K562 (cell line): ENCODE measurements at regions not wholly inside any gene's neighbourhood (a gene's known extent, or its start where the extent isn't known, plus 50 kb on each side); places are given as distances from the start of the nearest gene placed in this dataset.

Source experiments
- ATAC-seq: fragments of 200-7000 bp; cut with Tn5 transposase; 3 replicates; pipeline ENCODE4 v1.9.1; 2020; ENCODE audit warnings: moderate library complexity
- BruUV-seq: library from RNA; stranded (reverse); fragments of 400-500 nt; replicated peaks from 2 replicates; lab custom pipeline; 2021; lab: Mats Ljungman, UMichigan
- CTCF ChIA-PET: fragments of 300-600 bp; formaldehyde crosslinking; extraction: SDS; loops from one replicate; lab custom pipeline; 2021; ENCODE audit warnings: low intra/inter-chr PET ratio; lab: Yijun Ruan, JAX
- POLR2A ChIA-PET: fragments of 300-600, 350-650 bp; sonication (Branson Sonifier 250); formaldehyde crosslinking; extraction: SDS; loops from one replicate; lab custom pipeline; 2021; ENCODE audit warnings: antibody characterized with exemption, inconsistent platforms; lab: Yijun Ruan, JAX
- DNase-seq, 4 experiments: peaks; one replicate each; pipeline versions ENCODE4 v3.0.0 to v3.0.0-alpha.2; 2011 to 2018; ENCODE audit warnings: low spot score in 3 of 4, mixed read lengths in 3 of 4; ENCODE audit errors: extremely low read depth in 1 of 4
- FAIRE-seq: peaks from 2 replicates; lab custom pipeline; 2011; peaks lifted over from hg19 to GRCh38; lab: Jason Lieb, UNC
- H2AFZ ChIP-seq: 2 replicates; pipeline ENCODE4 v1.6.0; 2011; ENCODE audit warnings: low read depth, low read length, control low read depth, inconsistent platforms
- H3K27ac ChIP-seq: fragments of 200-600 bp; 3 replicates; pipeline ENCODE4 v1.8.0; 2011; ENCODE audit warnings: low read depth, mild to moderate bottlenecking, control low read depth, inconsistent platforms, low read length, moderate library complexity, mixed read lengths; ENCODE audit errors: extremely low read depth
- H3K27me3 ChIP-seq, 2 experiments: fragments of 300-600 bp in 1 of 2; 2 replicates in 1 of 2; 3 replicates in 1 of 2; pipeline versions ENCODE4 v1.6.0 to v1.8.0; 2011; ENCODE audit warnings: inconsistent platforms in 2 of 2, low read length in 2 of 2, mild to moderate bottlenecking in 1 of 2, mixed read lengths in 1 of 2, moderate library complexity in 1 of 2; ENCODE audit not compliant: control insufficient read depth in 2 of 2, insufficient read depth in 2 of 2
- H3K36me3 ChIP-seq: fragments of 300-600 bp; 3 replicates; pipeline ENCODE4 v1.8.0; 2011; ENCODE audit warnings: mild to moderate bottlenecking, low read length, inconsistent platforms; ENCODE audit not compliant: control insufficient read depth, insufficient read depth
- H3K4me1 ChIP-seq, 2 experiments: fragments of 200-600 bp in 1 of 2; replicated peaks in 1 of 2; 2 replicates in 1 of 2; 3 replicates in 1 of 2; pipeline versions ENCODE4 v1.5.1 to v1.8.0; 2011; ENCODE audit warnings: inconsistent platforms in 2 of 2, low read length in 2 of 2, mild to moderate bottlenecking in 1 of 2, mixed read lengths in 1 of 2, moderate library complexity in 1 of 2; ENCODE audit not compliant: control insufficient read depth in 2 of 2, insufficient read depth in 2 of 2
- H3K4me2 ChIP-seq: 2 replicates; pipeline ENCODE4 v1.6.1; 2011; ENCODE audit warnings: low read length, control low read depth, inconsistent platforms, mixed read lengths; ENCODE audit not compliant: insufficient read depth
- H3K4me3 ChIP-seq: fragments of 200-600 bp; sonication (generic), shearing (Covaris generic); 2 replicates; pipeline ENCODE4 v1.5.1; 2016; ENCODE audit warnings: control low read depth, inconsistent platforms
- H3K79me2 ChIP-seq: fragments of 200-600 bp; 3 replicates; pipeline ENCODE4 v1.8.0; 2011; ENCODE audit warnings: low read length, inconsistent platforms; ENCODE audit not compliant: control insufficient read depth, insufficient read depth
- H3K9ac ChIP-seq, 2 experiments: 2 replicates each; pipeline versions ENCODE4 v1.6.0 to v1.6.1; 2011; ENCODE audit warnings: low read depth in 2 of 2, low read length in 2 of 2, control low read depth in 1 of 2, inconsistent platforms in 1 of 2, mild to moderate bottlenecking in 1 of 2, mixed read lengths in 1 of 2; ENCODE audit not compliant: insufficient read depth in 1 of 2
- H3K9me1 ChIP-seq: one replicate; pipeline ENCODE4 v1.6.0; 2011; ENCODE audit warnings: inconsistent platforms, mild to moderate bottlenecking, low read length, moderate library complexity; ENCODE audit not compliant: control insufficient read depth, insufficient read depth
- H3K9me3 ChIP-seq: replicated peaks from 2 replicates; pipeline ENCODE4 v1.5.1; 2011; ENCODE audit warnings: low read depth, low read length, inconsistent platforms; ENCODE audit not compliant: control insufficient read depth, insufficient read depth
- H4K20me1 ChIP-seq: replicated peaks from 2 replicates; pipeline ENCODE4 v1.6.1; 2011; ENCODE audit warnings: low read length, inconsistent platforms, mixed read lengths; ENCODE audit not compliant: control insufficient read depth, insufficient read depth
- BACH1 ChIP-seq: fragments of 200-800 bp; sonication (Bioruptor generic); IDR thresholded peaks from 2 replicates; pipeline ENCODE4 v1.6.1; 2016; ENCODE audit warnings: missing genetic modification characterization, missing compliant biosample characterization
- CREBBP ChIP-seq: IDR thresholded peaks from one replicate; pipeline ENCODE4 v1.6.1; 2012; ENCODE audit warnings: low read depth, mild to moderate bottlenecking, control low read depth, inconsistent platforms, low read length
- EHMT2 ChIP-seq: fragments of 450-650 bp; IDR thresholded peaks from 2 replicates; pipeline ENCODE4 v1.6.1; 2018; ENCODE audit warnings: antibody characterized with exemption
- ETV1 ChIP-seq: fragments of 450-650 bp; conservative IDR thresholded peaks from 2 replicates; pipeline ENCODE4 v1.6.1; 2016; ENCODE audit warnings: missing genetic modification characterization, control low read depth, low read depth, missing compliant biosample characterization
- FOS ChIP-seq: IDR thresholded peaks from 3 replicates; pipeline ENCODE4 v1.6.1; 2011; ENCODE audit not compliant: insufficient read length; ENCODE audit errors: extremely low read depth
- POLR2AphosphoS2 ChIP-seq: IDR thresholded peaks from 2 replicates; pipeline ENCODE4 v1.6.1; 2012; ENCODE audit warnings: low read length, improper control_type of control experiment
- RFX7 ChIP-seq: fragments of 250-450 bp; sonication (Bioruptor Pico); IDR thresholded peaks from 2 replicates; pipeline ENCODE4 v1.5.1; 2021; ENCODE audit warnings: mild to moderate bottlenecking
- RUNX1 ChIP-seq: sonication (generic); IDR thresholded peaks from 2 replicates; pipeline ENCODE4 v1.6.1; 2016; ENCODE audit warnings: antibody characterized with exemption, low read depth
- XRCC3 ChIP-seq: fragments of 450-650 bp; IDR thresholded peaks from 2 replicates; pipeline ENCODE4 v1.6.1; 2017; ENCODE audit warnings: mild to moderate bottlenecking, moderate library complexity
- YY1 ChIP-seq, 3 experiments: IDR thresholded peaks; 2 replicates each; pipeline ENCODE4 v1.6.1; 2011; ENCODE audit warnings: low read length in 2 of 3, mild to moderate bottlenecking in 2 of 3, moderate library complexity in 2 of 3, borderline replicate concordance in 1 of 3, control low read depth in 1 of 3, low read depth in 1 of 3; ENCODE audit not compliant: insufficient read depth in 3 of 3, insufficient replicate concordance in 2 of 3, control insufficient read depth in 1 of 3, insufficient read length in 1 of 3; ENCODE audit errors: extremely low read depth in 1 of 3
- WGBS: fragments of 100-300 bp; shearing (Covaris generic); methylation state at CpG from one replicate; pipeline ENCODE4 v1.1.6; 2016; ENCODE audit warnings: low coverage, mixed read lengths; ENCODE audit not compliant: insufficient coverage; ENCODE audit errors: missing lambda C conversion rate; 5-methylcytosine and 5-hydroxymethylcytosine counted together
- in situ Hi-C: fragments of 300-500 bp; cut with MboI; formaldehyde crosslinking; loops from 4 replicates; pipeline ENCODE4 v1.15.0; 2018; ENCODE audit warnings: inconsistent platforms, mixed read lengths
- intact Hi-C: fragments of 100-400 bp; cut with micrococcal nuclease; formaldehyde crosslinking; loops from 2 replicates; pipeline ENCODE4 v1.14.2; 2022
- TF ChIP-seq, protein P1 (sequence below): sonication (generic); IDR thresholded peaks from 2 replicates; pipeline ENCODE4 v1.6.1; 2016
- TF ChIP-seq, protein P2 (sequence below): fragments of 250-450 bp; sonication (Bioruptor Pico); IDR thresholded peaks from 2 replicates; pipeline ENCODE4 v1.4.0; 2020
- TF ChIP-seq, protein P3 (sequence below): sonication (generic); formaldehyde crosslinking; IDR thresholded peaks from 2 replicates; pipeline ENCODE4 v1.8.1; 2023; ENCODE audit warnings: mild to moderate bottlenecking, missing genetic modification reagents

DNA sequence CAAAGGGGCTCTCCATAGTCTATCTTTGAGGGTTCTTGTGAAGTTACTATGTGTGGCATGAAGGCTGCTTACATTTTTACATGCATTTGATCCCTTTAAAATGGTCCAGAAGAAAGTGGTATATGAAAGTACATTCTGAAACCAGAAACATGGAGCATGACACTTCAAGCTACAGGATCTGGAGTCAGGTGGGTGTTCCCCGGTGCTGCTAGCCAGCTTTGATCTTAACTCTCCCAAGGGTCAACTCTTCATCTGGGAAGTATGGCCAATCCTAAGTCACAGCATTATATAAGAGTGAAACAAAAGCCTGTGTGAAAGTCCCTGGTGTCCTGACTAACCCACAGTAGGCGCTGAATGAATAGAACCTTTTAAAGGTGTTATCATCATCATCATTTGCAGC, 91.0 kb upstream of the TAS2R1 start:
- Histone ChIP-seq H3K27ac (no peak overlapping the region), H3K4me3 (no peak overlapping the region), H3K4me2 (no peak overlapping the region), H3K4me1 (no peaks in the 10 kb centered on the region), H3K79me2 (no peaks in the 10 kb centered on the region), H2AFZ (no peak overlapping the region), H3K27me3 (no peaks in the 10 kb centered on the region), H3K9me1 (no peaks in the 10 kb centered on the region), H3K9ac (no peak overlapping the region), H4K20me1 (no peaks in the 10 kb centered on the region), H3K9me3 (no peaks in the 10 kb centered on the region), H3K36me3 (no peaks in the 10 kb centered on the region)
- FAIRE-seq, result no peak
- ATAC-seq, result no peak
- ChIA-PET POLR2A (no interaction called here), CTCF (no interaction called here)
- no TSS peak for BruUV-seq
- intact Hi-C loops (no loop called here), in situ Hi-C loops (no loop called here)
- 0% methylated on average over 2 of the region's 2 CpGs for WGBS
- DNase-seq, result no peak
- TF ChIP-seq XRCC3 (no peak), YY1 (IDR thresholded peaks at IDR 0.05; ENCODE audit: borderline replicate concordance in 1 of 3, control insufficient read depth in 1 of 3, extremely low read depth in 1 of 3, insufficient read depth in 3 of 3, insufficient read length in 1 of 3, insufficient replicate concordance in 2 of 3, low read depth in 1 of 3, low read length in 2 of 3) (no peak), RFX7 (CRISPR knock-in tag) (no peak), POLR2AphosphoS2 (no peak), RUNX1 (no peak), EHMT2 (no peak), BACH1 (no peak), FOS (no peak), ETV1 (tag) (no peak), CREBBP (no peak)
- TF ChIP-seq, protein P1, sequence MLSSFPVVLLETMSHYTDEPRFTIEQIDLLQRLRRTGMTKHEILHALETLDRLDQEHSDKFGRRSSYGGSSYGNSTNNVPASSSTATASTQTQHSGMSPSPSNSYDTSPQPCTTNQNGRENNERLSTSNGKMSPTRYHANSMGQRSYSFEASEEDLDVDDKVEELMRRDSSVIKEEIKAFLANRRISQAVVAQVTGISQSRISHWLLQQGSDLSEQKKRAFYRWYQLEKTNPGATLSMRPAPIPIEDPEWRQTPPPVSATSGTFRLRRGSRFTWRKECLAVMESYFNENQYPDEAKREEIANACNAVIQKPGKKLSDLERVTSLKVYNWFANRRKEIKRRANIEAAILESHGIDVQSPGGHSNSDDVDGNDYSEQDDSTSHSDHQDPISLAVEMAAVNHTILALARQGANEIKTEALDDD, result no peak
- TF ChIP-seq, protein P2, sequence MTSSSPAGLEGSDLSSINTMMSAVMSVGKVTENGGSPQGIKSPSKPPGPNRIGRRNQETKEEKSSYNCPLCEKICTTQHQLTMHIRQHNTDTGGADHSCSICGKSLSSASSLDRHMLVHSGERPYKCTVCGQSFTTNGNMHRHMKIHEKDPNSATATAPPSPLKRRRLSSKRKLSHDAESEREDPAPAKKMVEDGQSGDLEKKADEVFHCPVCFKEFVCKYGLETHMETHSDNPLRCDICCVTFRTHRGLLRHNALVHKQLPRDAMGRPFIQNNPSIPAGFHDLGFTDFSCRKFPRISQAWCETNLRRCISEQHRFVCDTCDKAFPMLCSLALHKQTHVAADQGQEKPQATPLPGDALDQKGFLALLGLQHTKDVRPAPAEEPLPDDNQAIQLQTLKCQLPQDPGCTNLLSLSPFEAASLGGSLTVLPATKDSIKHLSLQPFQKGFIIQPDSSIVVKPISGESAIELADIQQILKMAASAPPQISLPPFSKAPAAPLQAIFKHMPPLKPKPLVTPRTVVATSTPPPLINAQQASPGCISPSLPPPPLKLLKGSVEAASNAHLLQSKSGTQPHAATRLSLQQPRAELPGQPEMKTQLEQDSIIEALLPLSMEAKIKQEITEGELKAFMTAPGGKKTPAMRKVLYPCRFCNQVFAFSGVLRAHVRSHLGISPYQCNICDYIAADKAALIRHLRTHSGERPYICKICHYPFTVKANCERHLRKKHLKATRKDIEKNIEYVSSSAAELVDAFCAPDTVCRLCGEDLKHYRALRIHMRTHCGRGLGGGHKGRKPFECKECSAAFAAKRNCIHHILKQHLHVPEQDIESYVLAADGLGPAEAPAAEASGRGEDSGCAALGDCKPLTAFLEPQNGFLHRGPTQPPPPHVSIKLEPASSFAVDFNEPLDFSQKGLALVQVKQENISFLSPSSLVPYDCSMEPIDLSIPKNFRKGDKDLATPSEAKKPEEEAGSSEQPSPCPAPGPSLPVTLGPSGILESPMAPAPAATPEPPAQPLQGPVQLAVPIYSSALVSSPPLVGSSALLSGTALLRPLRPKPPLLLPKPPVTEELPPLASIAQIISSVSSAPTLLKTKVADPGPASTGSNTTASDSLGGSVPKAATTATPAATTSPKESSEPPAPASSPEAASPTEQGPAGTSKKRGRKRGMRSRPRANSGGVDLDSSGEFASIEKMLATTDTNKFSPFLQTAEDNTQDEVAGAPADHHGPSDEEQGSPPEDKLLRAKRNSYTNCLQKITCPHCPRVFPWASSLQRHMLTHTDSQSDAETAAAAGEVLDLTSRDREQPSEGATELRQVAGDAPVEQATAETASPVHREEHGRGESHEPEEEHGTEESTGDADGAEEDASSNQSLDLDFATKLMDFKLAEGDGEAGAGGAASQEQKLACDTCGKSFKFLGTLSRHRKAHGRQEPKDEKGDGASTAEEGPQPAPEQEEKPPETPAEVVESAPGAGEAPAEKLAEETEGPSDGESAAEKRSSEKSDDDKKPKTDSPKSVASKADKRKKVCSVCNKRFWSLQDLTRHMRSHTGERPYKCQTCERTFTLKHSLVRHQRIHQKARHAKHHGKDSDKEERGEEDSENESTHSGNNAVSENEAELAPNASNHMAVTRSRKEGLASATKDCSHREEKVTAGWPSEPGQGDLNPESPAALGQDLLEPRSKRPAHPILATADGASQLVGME (CRISPR knock-in tag), result no peak
- TF ChIP-seq, protein P3, sequence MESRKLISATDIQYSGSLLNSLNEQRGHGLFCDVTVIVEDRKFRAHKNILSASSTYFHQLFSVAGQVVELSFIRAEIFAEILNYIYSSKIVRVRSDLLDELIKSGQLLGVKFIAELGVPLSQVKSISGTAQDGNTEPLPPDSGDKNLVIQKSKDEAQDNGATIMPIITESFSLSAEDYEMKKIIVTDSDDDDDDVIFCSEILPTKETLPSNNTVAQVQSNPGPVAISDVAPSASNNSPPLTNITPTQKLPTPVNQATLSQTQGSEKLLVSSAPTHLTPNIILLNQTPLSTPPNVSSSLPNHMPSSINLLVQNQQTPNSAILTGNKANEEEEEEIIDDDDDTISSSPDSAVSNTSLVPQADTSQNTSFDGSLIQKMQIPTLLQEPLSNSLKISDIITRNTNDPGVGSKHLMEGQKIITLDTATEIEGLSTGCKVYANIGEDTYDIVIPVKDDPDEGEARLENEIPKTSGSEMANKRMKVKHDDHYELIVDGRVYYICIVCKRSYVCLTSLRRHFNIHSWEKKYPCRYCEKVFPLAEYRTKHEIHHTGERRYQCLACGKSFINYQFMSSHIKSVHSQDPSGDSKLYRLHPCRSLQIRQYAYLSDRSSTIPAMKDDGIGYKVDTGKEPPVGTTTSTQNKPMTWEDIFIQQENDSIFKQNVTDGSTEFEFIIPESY (CRISPR knock-in tag), result no peak
